Muscle of back (tissue), 3 donors: ENCODE measurements at regions not wholly inside any gene's neighbourhood (a gene's known extent, or its start where the extent isn't known, plus 50 kb on each side); places are given as distances from the start of the nearest gene placed in this dataset.
A peak's percentile ranks its signal among the peaks of the same experiment; 100 is the strongest.
"Not testable (repeated sequence)": the region's sequence is repeated elsewhere in the genome, so short reads cannot be mapped to it uniquely, and the experiment has no call there.

Experiments used
- DNase-seq, 3 donors: peaks; one replicate each; pipeline versions ENCODE4 v3.0.0 to v3.0.0-alpha.2; 2013

GRCh38 chr20:6662309-6662708 is 105.2 kb upstream of the BMP2 start:
- no peak for DNase-seq

DNA sequence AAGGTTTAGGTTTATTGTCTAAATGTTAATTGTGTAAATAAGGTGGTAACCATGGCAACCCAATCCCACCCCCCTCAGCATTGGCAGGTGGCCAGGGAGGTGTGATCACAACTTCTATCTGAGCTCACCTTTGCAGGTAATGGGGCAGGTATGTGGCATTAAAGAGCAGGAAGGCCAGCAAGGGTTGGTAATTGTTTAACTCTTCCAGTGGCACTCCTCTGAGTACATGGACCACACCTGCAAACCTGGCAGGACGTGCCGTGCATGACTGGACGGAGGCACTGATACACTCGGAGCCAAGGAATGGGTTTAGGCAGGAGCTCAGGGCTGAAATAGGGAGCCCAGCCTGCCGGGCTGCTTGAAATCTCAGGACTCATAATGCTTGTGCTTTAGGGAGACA is 107.0 kb upstream of the BMP2 start:
- DNase-seq: no peak

- not testable (repeated sequence) for DNase-seq
Measured at GRCh38 chr20:6658909-6659308, 108.6 kb upstream of the BMP2 start.

DNA sequence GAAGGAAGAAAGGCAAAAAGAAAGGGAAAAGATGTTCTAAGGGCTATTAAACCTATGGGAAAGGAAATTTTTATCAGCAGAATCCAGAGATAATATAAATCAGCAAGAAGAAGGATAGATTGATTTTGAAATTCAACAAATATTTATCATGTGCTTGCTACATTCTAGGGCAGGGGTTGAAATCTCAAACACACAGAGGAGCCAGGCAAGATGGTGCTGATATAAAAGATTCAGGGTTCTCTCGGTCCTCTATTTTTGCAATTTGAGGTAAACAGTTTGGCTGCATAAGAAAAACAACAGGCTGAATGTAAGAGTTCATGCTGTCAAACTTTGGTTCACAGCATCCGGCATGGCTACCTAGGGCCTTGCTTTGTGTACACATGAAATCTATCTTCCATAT is 109.6 kb upstream of the BMP2 start:
- DNase-seq: no peak

DNA sequence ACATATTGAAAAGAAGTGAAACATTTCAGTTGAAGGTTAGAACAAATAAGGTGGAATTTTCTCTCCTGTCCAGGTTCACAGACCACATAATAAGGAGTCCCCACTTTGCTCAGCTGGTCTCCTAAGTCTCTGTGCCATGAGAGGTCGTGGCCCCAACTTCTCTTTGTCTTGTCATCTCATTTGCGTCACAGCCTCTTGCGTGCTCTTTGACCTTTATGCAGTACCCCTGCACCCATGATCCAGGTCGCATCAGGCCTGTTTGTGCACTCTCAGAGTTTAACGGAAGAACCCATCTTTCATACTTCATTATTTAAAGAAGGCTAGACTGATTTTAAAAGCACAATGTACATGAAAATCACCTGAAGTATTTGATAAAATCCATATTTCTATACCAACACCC is 110.4 kb upstream of the BMP2 start:
- DNase-seq: no peak

GRCh38 chr20:6654513-6655252 is 112.8 kb upstream of the BMP2 start:
- DNase-seq: no peak

DNA sequence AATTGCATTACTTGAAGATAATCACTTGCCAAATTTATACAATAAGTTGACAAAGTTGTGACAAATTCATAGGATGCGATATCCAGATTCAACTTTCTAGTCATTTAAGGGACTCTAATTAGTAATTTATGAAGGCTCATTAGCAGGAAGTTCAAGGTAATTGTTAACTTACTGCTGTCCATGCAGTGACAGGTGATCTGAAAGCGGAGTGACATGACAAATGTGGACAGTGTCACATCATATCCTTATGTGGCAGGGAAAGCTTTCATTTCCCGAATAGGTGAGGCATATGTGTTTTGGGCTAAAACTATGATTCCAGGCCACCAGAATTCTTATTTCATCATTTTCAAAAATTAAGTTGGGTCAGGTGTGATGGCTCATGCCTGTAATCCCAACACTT is 115.9 kb upstream of the BMP2 start:
- no peak for DNase-seq

GRCh38 chr20:6651016-6651415 is 116.5 kb upstream of the BMP2 start:
- DNase-seq: no peak

DNA sequence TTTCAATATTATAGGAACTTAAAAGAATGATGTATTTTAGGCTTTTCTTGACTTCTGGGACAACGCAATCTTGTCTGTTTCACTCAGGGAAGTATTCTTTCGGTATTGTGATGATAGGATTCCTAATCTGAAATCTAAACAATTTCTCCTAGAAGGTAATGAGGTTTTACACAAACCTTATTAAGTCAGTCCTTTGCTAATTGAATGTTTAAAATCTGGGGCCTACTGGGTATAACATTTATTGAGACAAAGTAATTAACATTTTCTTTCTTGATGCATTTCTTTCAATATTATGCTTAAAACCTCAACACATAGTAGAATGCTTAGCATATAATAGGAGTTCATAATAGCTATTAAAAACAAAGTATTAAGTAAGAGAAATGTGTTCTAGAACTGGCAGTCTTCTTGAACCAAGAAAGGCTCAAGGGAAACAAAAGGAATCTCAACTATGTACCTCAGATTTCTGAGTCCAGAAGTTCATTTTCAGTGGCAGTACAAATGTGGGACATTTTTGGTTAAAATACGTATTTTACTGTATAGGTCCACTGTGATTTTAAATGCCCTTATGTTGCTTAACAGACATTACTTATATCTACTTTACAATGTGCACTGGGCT is 121.4 kb upstream of the BMP2 start:
- no peak for DNase-seq

DNA sequence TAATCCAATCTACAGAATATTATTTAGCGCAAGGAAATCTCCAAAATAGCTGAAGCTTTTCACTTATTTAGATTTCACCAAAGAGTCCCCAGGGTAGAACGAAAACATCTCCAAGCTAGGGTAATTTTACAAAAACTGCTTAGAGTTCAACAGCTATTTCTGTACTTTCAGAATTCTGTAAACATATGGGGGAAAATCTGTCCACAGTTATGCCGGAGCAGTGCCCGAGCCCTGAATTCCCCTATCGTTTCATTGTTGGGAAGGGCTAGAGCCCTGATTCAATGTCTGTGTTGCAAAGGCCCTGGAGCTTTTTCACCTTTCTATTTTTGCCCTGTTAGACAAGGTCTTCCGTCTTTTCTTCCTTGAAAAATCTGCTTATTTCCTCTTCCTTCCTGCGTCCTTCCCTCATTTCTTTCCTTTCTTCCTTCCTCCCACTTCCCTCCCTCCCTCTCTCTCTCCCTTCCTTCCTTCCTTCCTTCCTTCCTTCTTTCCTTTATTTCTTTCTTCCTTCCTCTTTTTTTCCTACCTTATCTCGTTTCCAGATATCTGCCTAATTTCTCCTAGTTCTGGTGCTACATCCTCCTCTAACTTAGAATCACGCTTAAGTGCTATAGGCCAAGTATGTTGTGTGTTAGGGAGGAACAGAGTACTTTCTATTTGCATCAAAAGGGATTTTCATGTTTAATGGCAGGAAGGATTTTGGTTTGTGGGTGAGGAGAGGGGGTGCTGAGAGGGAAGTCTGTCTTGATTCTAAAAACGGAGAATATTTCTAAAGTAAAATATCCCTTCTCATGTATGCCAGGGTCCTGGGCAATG is 122.5 kb upstream of the BMP2 start:
- no peak for DNase-seq

DNA sequence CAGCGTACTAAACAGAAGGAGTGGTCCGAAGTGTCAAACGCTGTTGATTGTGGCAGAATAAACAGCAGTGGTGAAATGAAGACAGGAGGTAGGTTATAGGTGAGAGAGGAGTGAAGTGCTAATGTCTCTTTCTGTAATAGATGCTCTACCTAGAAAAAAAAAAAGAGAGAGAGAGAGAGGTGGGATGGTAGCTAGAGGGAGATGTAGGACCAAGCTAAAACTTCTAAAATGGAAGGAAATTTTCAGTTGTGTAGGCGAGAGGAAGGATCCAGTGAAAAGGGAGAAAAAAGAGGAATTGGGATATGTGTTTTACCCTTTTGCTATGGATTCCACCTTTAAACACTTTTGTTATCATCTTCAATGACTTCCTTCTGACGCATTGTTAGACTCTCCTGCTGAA is 126.5 kb upstream of the BMP2 start:
- DNase-seq: no peak

- no peak for DNase-seq
Measured at GRCh38 chr20:6637160-6637579, 130.3 kb upstream of the BMP2 start.

GRCh38 chr20:6636209-6637159 is 131.0 kb upstream of the BMP2 start:
- DNase-seq: peak; percentile 34 to 75 (median 47)

DNA sequence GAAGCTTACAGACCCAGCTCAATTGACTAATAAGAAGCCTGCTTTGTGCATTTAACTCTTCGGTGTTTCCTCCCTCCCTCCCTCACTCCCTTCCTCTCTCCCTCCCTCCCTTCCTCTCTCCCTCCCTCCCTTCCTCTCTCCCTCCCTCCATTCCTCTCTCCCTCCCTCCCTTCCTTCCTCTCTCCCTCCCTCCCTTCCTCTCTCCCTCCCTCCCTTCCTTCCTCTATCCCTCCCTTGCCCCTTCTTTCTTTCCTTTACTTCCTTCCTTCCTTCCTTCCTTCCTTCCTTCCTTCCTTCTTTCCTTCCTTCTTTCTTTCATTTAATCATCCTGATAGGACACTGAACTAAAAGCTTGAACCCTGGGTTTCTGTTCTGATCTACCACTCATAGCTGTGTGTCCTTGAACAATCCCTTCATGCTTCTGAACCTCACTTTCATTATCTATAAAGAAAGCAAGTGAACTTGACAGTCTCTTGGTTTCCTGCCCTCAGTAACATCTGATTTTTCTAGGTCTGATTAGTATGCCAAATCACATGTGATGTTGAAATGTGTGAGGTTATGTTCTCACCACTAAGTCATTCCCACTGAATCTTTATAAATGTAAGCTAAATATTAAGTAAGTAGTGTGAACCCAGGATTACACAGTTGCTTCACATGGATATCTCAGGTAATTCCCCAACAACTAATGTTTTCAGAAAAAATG is 132.3 kb upstream of the BMP2 start:
- no peak for DNase-seq

DNA sequence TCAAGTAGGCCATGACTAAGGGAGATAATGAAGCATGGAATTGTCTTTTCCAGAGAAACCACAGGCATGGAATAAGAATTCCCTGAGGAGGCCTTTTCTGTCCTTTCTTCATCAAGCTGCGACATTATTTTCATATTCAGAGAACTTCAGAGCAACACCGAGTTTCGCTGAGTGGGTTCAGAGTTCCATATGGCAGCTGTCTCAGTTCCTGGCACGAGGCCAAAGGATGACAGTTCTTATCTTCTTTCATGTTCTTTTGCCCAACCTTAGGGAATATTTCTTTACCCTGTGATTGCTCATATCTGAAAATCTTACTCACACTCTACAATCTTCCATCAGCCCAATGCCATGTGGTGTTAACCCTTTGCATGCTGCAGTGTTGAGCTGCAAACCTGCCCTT is 135.3 kb upstream of the BMP2 start:
- peak in 2 of 3 donors; percentile 32 to 50 for DNase-seq

DNA sequence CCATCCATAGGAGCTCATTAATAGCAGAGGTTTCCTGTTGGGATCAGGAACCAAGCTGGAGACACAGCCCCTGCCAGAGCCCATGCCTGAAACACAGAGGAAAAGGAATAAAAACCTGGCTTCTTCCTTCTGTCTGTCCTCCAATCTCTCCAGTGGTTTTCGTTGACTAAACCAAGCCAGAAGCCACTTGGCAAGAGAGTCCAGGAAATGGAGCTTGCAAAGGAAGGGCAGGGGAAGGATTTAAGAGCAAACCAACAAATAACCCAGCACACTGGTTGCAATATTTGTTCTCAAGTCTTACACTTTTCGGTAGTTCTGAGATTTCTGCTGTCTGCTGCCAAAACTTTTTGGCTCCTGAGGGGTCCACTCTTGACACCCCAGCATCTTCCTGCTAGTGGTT is 137.0 kb upstream of the BMP2 start:
- DNase-seq: no peak

DNA sequence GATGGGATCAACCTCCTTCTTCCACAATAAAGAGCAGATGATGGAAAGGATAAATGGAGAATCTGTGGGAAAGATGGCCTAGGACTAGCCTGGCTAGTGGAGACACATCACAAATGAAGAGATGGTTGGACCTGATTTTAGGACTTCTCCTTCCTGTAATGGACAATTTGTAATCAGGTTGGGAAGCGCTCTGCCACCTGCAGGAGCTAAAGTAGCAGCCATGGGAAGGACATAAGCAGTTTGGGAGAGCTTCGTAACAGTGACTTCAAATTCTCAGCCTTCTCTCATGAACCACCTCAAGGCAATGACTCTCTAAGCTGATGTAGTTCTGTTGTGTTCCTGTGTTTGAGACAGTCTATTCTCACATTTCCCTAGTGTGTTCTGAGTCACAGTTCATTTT is 137.9 kb upstream of the BMP2 start:
- DNase-seq: no peak

GRCh38 chr20:6626805-6627204 is 140.7 kb upstream of the BMP2 start:
- DNase-seq: no peak

GRCh38 chr20:6623989-6624388 is 143.5 kb upstream of the BMP2 start:
- no peak for DNase-seq

DNA sequence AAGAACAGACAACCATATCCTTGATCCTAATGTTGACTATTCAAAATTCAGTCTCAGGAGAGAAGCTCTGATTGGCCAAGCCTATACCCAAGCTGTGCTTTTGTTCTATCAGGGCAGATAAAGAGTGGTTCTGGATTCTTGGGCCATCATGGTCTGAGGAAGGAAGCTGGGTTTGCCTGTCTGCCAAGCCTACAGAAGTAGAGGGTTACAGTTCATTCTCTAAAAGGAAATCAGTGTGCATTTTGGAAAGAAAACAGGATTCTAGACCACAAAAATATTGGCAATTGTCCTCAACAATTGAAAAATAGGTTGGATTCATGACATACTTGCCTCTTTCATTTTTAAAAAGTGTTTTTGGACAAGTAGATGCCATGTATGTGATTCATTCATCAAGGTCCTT is 145.4 kb upstream of the BMP2 start:
- no peak for DNase-seq

DNA sequence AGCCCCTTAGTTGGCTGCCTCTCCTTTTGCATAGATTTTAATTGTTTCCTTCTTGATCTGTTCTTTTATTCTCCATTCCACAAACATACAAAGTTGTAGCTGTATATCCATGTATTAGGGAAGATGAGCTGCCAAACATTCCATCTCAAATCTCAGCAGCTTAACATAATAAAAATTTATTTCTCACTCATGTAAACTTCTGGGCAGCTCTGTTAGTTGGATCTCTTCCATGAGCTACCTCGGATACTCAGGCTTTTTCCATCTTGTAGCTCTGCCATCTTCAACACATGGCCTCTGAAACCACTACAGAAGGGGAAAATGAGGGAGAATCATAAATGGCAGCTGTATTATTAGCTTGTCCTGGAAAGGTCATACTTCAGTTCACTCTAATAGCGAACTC is 149.4 kb upstream of the BMP2 start:
- peak; percentile 16 to 82 (median 54) for DNase-seq
